Kidney tubule cell (primary cell): ENCODE measurements at regions not wholly inside any gene's neighbourhood (a gene's known extent, or its start where the extent isn't known, plus 50 kb on each side); places are given as distances from the start of the nearest gene placed in this dataset.

Source experiments
- DNase-seq: peaks from one replicate; pipeline ENCODE4 v3.0.0-alpha.2; 2018; ENCODE audit warnings: low spot score

- DNase-seq = no peak
Observed at GRCh38 chr20:24738981-24739633, 210.0 kb upstream of the CST7 start.

- DNase-seq = no peak
Observed at GRCh38 chr20:24739746-24740145, 209.3 kb upstream of the CST7 start.

- no peak for DNase-seq
Observed at GRCh38 chr20:24741493-24742072, 207.5 kb upstream of the CST7 start.

GRCh38 chr20:24742436-24742835, 206.6 kb upstream of the CST7 start:
- no peak for DNase-seq

DNA sequence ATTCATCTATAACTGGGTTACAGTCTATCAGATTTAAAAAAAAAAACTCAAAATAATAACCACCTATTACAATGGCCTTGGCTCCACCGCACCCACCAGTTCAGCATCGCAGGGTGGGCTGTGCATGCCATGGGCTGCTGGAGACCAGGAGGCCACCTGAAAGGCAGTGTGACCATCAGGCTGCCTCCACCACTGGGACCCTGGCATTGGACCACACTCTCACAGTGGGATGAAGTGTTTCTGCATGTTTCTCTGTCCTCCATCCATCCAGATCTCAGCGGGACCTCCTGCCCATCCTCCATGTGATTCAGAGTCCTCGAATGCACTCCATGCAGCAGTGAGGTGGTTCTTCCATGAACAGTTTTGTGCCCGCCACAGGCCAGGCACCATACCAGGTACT, 206.1 kb upstream of the CST7 start:
- DNase-seq = no peak

DNA sequence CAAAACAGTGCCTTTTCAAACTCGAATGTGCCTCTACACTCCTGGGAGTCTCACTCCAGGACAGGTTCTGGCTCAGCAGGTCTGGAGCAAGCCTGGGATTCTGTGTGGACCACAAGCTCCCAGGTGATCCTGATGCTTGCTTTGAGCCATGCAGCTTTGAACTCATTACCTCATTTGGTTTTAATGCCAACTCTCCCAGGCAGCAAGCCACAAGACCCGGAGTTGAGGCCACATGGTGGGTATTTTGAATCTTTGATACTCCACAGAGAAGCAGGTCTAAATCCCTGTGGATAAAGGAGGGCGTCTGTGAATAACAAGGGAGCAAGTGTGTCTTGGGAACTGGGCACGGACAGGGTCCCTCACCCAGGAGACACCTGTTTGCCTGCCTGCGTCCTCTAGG, 205.4 kb upstream of the CST7 start:
- DNase-seq = no peak

DNA sequence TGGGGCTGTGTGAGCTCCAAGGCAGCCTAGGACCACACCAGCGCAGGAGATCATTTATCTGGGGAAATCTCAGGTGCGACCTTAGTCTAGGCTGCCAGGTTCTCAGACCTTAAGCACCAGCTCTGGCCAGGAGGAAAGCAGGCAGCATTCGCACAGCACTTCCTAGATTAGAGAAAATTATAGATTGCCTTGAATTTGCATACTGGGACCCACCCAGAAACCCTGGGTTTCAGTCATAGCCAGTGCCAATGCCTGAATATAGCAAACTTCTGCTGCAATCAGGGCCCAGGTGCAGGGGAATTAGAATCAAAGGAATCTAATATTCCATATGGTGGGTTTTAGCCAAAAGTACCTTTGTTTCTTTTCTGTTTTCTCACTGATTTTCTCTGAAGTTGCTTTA, 204.3 kb upstream of the CST7 start:
- DNase-seq = no peak

DNA sequence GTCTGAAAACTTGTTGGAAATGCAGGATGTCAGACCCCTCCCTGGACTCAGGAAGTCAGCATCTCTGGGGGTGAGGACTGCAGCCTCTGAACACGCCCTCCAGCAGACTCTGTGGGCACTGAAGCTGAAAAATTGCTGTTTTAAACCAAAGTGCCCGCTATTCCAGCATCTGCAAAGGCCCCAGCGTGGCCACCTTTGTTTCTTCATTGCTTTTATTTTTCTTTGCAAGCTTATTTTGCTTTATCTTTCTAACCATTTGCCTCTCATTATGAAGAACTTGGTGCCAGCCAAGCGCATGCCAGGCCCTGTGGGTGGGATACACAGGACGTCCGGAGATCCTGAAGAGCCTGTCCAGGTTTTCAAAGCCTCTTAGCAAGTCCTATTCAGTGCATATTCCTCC, 203.9 kb upstream of the CST7 start:
- DNase-seq = no peak

DNA sequence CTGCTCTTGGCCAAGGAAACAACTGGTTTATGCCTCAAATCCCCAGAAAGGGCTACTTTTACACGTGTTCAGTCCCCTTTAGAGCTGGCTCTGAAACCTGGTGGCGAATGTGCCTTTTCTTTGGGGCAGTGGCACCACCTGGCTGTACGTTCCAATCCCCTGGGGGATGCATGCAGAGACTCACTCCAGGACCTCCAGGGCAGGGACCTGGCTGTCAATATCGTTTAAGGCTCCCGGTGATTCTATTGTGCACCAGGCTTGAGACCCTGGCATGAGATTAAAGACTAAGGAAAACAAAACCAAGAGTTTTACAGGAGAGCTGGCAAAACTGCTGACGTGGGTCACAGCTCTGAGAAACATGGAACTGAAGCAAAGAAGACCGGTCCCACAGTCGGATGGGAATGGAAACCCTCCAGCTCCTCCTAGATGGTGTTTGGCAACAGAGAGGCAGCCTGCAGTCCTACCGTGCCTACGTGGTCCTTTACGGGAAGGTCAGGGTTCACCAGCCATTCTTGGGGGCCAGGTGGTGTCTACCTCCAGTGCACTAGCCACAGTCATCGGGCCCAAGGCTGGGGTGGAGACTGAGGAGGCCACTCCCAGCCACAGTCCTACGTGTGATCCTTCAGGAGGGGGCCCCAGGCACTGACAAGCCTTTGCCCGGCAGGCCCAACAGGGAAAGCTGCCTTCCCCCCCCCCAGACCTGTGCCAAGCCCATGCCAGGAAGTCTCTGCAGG, 203.3 kb upstream of the CST7 start:
- no peak for DNase-seq

GRCh38 chr20:24746351-24746685, 202.8 kb upstream of the CST7 start:
- DNase-seq = peak; percentile 76

GRCh38 chr20:24747010-24747712, 201.9 kb upstream of the CST7 start:
- no peak for DNase-seq

GRCh38 chr20:24747881-24748595, 201.0 kb upstream of the CST7 start:
- no peak for DNase-seq

- no peak for DNase-seq
Observed at GRCh38 chr20:24751551-24751950, 197.5 kb upstream of the CST7 start.

GRCh38 chr20:24752612-24753011, 196.5 kb upstream of the CST7 start:
- DNase-seq = no peak

- no peak for DNase-seq
Observed at GRCh38 chr20:24753130-24753529, 195.9 kb upstream of the CST7 start.

- no peak for DNase-seq
Observed at GRCh38 chr20:24754691-24755090, 194.4 kb upstream of the CST7 start.

- DNase-seq = peak; percentile 13
Observed at GRCh38 chr20:24755411-24755922, 193.6 kb upstream of the CST7 start.

DNA sequence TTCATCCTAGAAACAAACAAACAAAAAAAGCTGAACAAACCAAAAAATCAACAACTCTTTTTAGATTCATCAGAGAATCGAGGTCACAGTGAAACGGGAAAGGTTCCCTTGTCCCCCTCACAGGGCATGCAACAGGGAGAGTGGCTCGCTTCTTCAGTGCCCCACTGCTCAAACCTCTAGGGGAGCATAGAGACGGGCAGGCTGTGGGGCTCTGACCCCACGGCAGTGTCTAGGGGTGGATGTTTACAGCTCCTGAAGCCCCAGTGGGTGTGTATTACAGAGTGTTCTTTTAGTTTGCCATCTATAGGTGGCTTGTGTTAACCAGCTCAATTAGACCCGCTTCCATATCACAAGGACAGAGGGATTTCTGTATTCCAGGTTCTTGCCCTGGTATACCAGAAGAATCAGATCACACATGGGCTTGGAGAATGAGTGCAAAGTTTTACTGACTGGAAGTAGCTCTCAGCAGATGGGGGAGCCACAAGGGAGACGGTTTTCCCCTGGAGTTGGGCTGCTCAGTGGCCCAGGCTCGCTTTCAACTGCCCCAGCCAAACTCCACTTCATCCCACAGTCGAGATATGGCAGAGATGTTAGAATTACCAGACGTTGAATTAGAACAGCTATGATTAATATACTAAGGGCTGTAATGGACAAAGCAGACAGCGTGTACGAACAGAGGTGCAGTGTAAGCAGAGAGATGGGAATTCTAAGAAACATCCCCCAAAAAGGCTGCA, 192.6 kb upstream of the CST7 start:
- DNase-seq = no peak

DNA sequence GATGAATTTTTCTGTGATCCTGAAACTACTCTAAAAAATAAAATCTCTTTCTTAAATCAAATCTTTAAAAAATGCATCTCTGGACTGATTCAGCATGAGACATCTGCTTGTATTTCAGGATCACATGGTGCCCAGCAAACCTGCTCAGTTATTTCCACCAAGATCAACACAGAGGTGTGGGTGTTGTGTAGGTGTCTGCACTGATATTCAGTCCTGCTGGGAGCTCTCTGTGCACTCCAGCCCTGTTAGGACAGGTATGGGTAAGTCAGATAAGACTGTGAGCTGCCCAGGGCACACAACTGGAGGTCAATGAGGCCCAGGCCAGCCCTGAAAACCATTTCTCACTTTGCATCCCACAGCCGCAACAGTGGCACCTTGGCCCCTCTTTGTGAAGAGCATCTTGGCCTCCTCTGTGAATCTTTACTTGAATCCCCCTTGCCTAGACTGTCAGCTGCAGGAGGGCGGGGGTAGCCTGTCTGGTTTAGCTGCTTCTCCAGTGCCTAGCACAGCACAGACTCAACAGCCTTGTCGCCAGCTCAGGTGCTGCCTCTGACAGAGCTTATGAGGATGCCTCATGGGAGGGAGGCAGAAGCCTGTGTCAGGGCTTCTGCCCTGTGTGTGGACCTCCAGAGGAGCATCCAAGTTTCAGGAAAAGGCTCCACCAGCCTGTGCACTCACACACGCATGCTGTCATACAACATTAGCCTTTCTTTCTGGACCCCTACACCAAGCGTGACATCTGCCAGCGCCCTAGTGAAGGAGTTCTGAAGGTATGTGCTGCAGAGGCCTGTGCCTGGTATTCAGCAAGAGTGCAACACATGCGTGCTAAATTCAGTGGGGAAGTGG, 187.6 kb upstream of the CST7 start:
- no peak for DNase-seq

- no peak for DNase-seq
Observed at GRCh38 chr20:24762371-24762770, 186.7 kb upstream of the CST7 start.
